GM21576 (cell line): ENCODE measurements at regions not wholly inside any gene's neighbourhood (a gene's known extent, or its start where the extent isn't known, plus 50 kb on each side); places are given as distances from the start of the nearest gene placed in this dataset.

ENCODE experiments used
- ATAC-seq: cut with Tn5 transposase; IDR thresholded peaks from one replicate; pipeline ENCODE4 v1.9.1; 2021; ENCODE audit warnings: mild to moderate bottlenecking, moderate library complexity; ENCODE audit not compliant: unreplicated experiment

- ATAC-seq, result no peak
Measured at GRCh38 chr9:118283488-118283887, 579.3 kb downstream of the TLR4 start.

GRCh38 chr9:118290116-118290515 lies 585.9 kb downstream of the TLR4 start:
- no peak for ATAC-seq

DNA sequence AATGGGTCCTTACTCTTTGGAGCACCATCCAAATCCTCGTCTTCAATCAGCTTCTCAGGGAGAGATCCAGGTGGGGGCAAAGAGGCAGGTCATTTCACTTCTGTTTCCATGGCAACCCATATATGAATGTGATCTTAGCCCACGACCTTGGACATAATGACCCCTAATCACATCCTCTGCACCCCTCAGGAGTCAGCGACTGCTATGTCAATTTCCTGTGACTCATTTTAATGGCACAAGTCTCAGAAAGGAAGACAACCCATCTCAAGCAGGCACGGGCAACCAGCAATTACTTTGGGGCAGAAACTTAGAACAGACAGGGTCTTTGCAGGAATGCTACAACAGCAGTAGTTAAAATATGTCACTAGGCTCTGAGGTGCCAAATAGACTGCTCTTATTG lies 591.2 kb downstream of the TLR4 start:
- no peak for ATAC-seq

DNA sequence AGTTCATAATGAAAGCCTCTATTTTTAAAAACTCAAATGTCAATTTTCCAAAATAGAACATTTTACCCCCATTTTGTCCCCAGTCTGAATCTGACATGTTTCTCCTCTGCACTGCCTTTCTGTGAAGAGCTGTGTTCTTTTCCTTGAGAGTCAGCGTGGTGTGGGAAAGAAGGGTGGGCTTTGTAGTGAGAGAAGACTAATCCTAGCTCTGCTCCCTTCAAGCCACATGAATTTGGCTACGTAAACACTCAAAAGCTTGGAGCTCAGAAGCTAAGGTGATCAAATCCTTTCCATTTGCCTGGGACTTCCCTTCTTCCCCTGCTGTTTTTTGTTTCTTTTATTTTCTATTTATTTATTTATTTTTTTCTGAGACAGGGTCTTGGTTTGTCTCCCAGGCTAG lies 598.5 kb downstream of the TLR4 start:
- no peak for ATAC-seq

- no peak for ATAC-seq
Measured at GRCh38 chr9:118303216-118303615, 599.0 kb downstream of the TLR4 start.

DNA sequence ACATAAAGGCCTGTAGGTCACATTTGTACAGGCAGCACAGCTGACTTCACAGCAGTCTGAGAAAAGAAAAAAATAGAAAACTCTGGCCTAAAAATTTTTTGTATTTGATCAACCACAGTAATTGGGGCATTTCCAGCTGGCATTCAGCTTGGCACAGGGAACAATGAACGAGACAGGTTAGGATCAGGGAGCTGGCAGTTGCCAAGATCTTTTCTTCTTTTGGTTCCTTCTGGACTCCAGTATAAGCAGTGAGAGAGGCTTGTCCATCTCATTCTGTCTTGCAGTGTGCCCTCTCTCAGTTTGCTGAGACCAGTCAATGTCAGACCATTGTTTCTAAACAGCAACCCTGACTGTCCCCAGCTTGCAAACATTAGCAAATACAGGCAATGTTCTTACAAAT lies 601.1 kb downstream of the TLR4 start:
- ATAC-seq, result no peak

- no peak for ATAC-seq
Measured at GRCh38 chr9:118306801-118307200, 602.6 kb downstream of the TLR4 start.

DNA sequence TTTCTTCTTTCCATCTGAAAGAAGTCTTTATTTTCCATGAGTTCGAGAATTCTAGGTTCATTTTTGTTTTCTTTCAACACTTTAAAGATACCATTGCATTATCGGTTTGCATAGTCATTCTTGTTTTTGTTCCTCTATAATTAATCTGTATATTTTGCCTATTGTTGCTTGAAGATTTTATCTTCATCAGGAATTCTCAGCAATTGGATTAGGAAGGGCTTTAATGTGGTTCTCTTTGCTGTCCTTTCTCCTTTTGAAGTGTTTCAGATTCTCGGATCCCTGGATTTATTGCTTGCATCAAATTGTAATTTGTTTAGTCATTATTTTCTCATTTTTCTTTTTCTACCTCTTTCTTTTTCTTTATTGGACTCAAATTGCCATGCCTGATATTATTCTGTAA lies 609.8 kb downstream of the TLR4 start:
- ATAC-seq, result no peak

DNA sequence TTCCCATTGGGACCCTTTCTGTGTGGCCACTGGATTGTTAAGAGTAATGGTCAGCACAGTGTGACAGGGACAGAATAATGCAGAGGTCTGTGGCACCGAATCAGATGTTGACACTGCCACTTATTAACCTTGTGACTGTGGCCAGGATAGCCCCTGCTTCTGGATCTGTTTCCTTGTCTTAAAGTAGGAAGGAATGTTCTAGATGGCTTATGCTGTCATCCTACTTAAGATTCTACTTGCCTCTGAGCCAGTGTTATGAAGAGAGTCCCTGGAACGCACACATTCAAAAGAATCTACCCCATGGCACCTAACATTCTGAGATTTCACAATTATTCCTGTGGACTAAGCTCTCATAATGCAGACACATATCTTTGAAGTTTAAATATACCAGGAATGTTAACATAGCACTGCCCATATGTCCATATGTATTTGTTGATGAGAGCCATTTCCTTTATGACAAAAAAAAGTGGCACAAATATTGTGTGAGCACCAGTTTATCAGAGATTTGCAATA lies 612.7 kb downstream of the TLR4 start:
- ATAC-seq, result no peak

GRCh38 chr9:118318770-118319431 lies 614.7 kb downstream of the TLR4 start:
- no peak for ATAC-seq

GRCh38 chr9:118321788-118322187 lies 617.6 kb downstream of the TLR4 start:
- no peak for ATAC-seq

GRCh38 chr9:118324706-118325105 lies 620.5 kb downstream of the TLR4 start:
- ATAC-seq, result no peak

- ATAC-seq, result no peak
Measured at GRCh38 chr9:118325757-118326156, 621.6 kb downstream of the TLR4 start.

GRCh38 chr9:118326326-118326725 lies 622.1 kb downstream of the TLR4 start:
- no peak for ATAC-seq

DNA sequence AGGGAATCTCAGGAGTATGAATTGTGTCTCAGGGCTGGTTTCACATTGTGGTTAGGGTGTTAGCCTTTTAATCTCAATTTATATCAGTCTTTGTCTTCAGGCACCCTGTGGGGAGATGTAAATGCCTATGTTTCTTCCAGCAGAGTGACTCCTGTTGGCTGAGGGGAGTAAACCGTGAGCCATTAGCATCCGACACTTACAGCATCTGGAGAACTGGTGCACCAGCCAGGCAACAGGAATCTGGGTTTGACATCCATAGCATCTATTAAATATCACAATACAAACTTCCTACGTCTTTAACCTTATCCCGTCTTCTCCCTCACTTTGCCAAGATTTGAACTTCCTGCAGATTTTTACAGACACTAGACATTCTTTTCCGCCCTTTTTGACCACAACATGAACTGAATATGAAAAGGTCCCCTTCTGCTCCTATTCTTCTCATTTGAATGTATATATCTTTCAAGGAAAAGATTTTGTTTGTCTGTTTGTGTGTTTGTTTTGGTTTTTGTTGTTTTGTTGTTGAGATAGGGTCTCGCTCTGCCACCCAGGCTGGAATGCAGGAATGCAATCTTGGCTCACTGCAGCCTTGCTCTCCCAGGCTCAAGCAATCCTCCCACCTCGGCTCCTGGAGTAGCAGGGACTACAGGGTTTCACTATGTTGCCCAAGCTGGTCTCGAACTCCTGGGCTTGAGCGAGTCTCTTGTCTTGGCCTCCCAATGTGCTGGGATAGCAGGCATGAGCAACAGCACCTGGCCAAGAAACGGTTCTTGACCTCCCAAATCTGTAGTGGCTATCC lies 626.2 kb downstream of the TLR4 start:
- no peak for ATAC-seq

DNA sequence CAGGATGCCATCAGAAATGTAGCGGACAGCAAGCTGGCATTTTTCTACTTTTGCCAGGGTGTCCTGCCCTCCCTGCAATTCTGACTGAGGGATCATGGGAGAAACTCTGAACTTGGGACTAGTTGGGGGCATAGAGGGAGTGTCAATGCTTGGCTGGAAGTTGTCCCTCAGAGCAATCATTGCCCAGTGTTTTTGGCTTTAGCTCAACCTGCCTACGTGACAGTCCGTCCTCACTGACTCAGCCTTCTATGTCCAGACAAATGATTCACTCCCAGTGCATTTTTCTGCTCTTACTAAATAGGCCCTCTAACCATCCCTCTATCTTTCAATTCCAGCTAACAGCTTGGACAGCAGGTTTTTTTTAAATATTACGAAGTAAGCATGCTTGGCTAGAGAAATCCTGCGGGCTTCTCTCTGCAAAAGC lies 627.4 kb downstream of the TLR4 start:
- no peak for ATAC-seq

GRCh38 chr9:118336250-118336942 lies 632.2 kb downstream of the TLR4 start:
- no peak for ATAC-seq

DNA sequence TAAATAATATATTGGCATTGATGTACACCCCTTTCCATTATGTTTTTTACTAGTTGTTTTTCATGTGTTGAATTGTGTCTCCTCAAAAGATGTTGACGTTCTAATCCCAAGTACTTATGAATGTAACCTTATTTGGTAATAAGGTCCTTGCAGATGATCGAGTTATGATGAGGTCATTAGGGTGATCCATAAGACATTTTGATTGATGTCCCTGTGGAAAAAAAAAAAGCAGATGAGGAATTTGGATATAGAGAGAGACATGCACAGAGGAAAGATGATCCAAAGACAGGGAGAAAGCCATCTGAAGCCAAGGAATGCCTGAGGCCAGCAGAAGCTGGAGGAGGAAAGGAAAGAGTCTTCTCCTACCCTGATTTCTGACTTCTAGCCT lies 632.7 kb downstream of the TLR4 start:
- ATAC-seq, result no peak

DNA sequence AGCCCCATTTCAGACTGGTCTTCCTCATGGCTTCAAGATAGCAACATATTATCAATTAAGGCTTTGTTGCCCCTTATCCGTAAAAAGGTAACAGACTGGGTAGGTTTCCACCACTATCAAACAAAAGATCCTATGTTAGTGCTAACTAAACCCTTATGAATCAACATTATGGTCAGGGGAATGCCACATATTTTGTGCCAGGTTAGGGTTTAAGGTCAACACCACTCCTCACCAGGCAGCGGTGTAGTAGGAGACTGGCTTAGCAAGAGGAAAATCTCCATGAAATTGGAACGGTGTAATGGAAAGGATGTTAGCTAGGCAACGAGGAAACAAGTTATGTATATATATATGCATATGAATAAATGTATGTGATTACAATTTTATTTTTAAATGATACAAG lies 655.8 kb downstream of the TLR4 start:
- no peak for ATAC-seq

GRCh38 chr9:118362123-118362522 lies 657.9 kb downstream of the TLR4 start:
- ATAC-seq, result no peak

GRCh38 chr9:118362596-118362995 lies 658.4 kb downstream of the TLR4 start:
- ATAC-seq, result no peak
